Vagina (tissue), 2 donors: ENCODE measurements at regions not wholly inside any gene's neighbourhood (a gene's known extent, or its start where the extent isn't known, plus 50 kb on each side); places are given as distances from the start of the nearest gene placed in this dataset.

Experiments used
- CTCF ChIP-seq, 3 experiments: fragments of 450-650 bp in 2 of 3; fragments of 200-600 bp in 1 of 3; sonication (generic) in 1 of 3; IDR thresholded peaks; one replicate each; pipeline ENCODE4 v1.5.1; 2017 to 2019; ENCODE audit warnings: antibody characterized with exemption in 3 of 3, mild to moderate bottlenecking in 2 of 3, moderate library complexity in 2 of 3
- POLR2A ChIP-seq, 2 donors: fragments of 450-650 bp; IDR thresholded peaks; one replicate each; pipeline ENCODE4 v1.6.1; 2017; ENCODE audit warnings: antibody characterized with exemption in 2 of 2, mild to moderate bottlenecking in 2 of 2, moderate library complexity in 2 of 2
- POLR2AphosphoS5 ChIP-seq, 2 donors: sonication (generic); formaldehyde crosslinking; IDR thresholded peaks; one replicate each; pipeline ENCODE4 v1.9.0; 2017; ENCODE audit warnings: antibody characterized with exemption in 2 of 2, mild to moderate bottlenecking in 2 of 2, low read depth in 1 of 2; ENCODE audit not compliant: insufficient read depth in 1 of 2

- TF ChIP-seq CTCF (IDR thresholded peaks at IDR 0.05) (no peak), POLR2AphosphoS5 (IDR thresholded peaks at IDR 0.05; ENCODE audit: insufficient read depth in 1 of 2, low read depth in 1 of 2) (no peak), POLR2A (IDR thresholded peaks at IDR 0.05) (no peak)
These were observed 77.2 kb downstream of the CTSL start for GRCh38 chr9:87803166-87803565.
